ENCODE measurements at regions not wholly inside any gene's neighbourhood (a gene's known extent, or its start where the extent isn't known, plus 50 kb on each side); places are given as distances from the start of the nearest gene placed in this dataset.

- POLR2A ChIA-PET: no interaction called here
- no peaks in the 10 kb centered on the region for H3K4me1 ChIP-seq (ENCODE audit: insufficient read depth, low read length)
- H3K4me3 ChIP-seq (ENCODE audit: low read length): no peak overlapping the region
- Mint-ChIP-seq H3K4me1 (ENCODE audit: low read depth) (no peaks in the 10 kb centered on the region), H3K36me3 (ENCODE audit: low read depth) (no peaks in the 10 kb centered on the region), H3K9me3 (no peaks in the 10 kb centered on the region), H3K27ac (no peak overlapping the region), H3K4me3 (no peak overlapping the region), H3K27me3 (no peaks in the 10 kb centered on the region)
- H3K27ac ChIP-seq (ENCODE audit: low read depth in 1 of 2, low read length in 2 of 2): no peak overlapping the region
- no peak for DNase-seq
- CTCF ChIA-PET: interaction anchor here (1.0 to 1.2 kb wide), 2 partner anchors 10 kb away, joined by 3 read pairs; no protein-coding TSS in a partner anchor
- intact Hi-C loops (cut with DNase I, micrococcal nuclease): no loop called here
- peaks cover 0 to 4% of the 10 kb centered on the region in 2 experiments for H3K9me3 ChIP-seq (ENCODE audit: control insufficient read depth in 1 of 2, insufficient read depth in 1 of 2, low read length in 2 of 2)
- ATAC-seq (ENCODE audit: poor library complexity): no peak
- TF ChIP-seq, protein P1, sequence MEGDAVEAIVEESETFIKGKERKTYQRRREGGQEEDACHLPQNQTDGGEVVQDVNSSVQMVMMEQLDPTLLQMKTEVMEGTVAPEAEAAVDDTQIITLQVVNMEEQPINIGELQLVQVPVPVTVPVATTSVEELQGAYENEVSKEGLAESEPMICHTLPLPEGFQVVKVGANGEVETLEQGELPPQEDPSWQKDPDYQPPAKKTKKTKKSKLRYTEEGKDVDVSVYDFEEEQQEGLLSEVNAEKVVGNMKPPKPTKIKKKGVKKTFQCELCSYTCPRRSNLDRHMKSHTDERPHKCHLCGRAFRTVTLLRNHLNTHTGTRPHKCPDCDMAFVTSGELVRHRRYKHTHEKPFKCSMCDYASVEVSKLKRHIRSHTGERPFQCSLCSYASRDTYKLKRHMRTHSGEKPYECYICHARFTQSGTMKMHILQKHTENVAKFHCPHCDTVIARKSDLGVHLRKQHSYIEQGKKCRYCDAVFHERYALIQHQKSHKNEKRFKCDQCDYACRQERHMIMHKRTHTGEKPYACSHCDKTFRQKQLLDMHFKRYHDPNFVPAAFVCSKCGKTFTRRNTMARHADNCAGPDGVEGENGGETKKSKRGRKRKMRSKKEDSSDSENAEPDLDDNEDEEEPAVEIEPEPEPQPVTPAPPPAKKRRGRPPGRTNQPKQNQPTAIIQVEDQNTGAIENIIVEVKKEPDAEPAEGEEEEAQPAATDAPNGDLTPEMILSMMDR (IDR thresholded peaks at IDR 0.05): no peak
- H3K27me3 ChIP-seq (ENCODE audit: control insufficient read depth in 1 of 2, insufficient read depth in 2 of 2, low read length in 2 of 2): no peaks in the 10 kb centered on the region
- H3K36me3 ChIP-seq (ENCODE audit: insufficient read depth, low read length): no peaks in the 10 kb centered on the region
These were observed 91.8 kb upstream of the UBE2E2 start for GRCh38 chr3:23111286-23111685.

DNA sequence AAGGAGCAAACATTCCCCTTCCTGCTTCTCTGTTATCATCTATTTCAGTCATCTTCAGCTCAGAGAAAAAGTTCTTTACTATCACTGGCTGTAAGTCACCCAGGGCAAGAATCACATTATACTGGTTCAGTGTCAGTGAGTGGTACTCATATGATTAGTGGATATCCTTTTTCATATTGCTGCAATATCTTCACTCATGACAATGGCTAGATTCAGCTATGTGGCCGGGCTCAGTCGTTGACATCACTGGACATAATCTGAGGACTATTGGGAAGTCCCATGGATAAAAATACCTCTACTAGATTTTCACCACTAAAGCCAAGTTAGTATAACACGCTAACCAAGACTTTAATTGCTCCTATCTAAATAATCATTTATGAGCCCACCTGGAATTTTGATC lies 91.3 kb upstream of the UBE2E2 start:
- Mint-ChIP-seq H3K27me3 (no peaks in the 10 kb centered on the region), H3K9me3 (no peaks in the 10 kb centered on the region), H3K36me3 (ENCODE audit: low read depth) (no peaks in the 10 kb centered on the region), H3K27ac (no peak overlapping the region), H3K4me3 (no peak overlapping the region), H3K4me1 (ENCODE audit: low read depth) (no peaks in the 10 kb centered on the region)
- Histone ChIP-seq H3K9me3 (ENCODE audit: control insufficient read depth in 1 of 2, insufficient read depth in 1 of 2, low read length in 2 of 2) (peaks cover 0 to 4% of the 10 kb centered on the region in 2 experiments), H3K4me1 (ENCODE audit: insufficient read depth, low read length) (no peaks in the 10 kb centered on the region), H3K36me3 (ENCODE audit: insufficient read depth, low read length) (no peaks in the 10 kb centered on the region), H3K27ac (ENCODE audit: low read depth in 1 of 2, low read length in 2 of 2) (no peak overlapping the region), H3K27me3 (ENCODE audit: control insufficient read depth in 1 of 2, insufficient read depth in 2 of 2, low read length in 2 of 2) (no peaks in the 10 kb centered on the region), H3K4me3 (ENCODE audit: low read length) (no peak overlapping the region)
- ATAC-seq (ENCODE audit: poor library complexity) (no peak), DNase-seq (no peak)
- CTCF ChIA-PET: interaction anchor here (1.0 to 1.2 kb wide), 2 partner anchors 10 kb away, joined by 3 read pairs; no protein-coding TSS in a partner anchor
- intact Hi-C loops (cut with DNase I, micrococcal nuclease): no loop called here
- TF ChIP-seq, protein P1 (IDR thresholded peaks at IDR 0.05): no peak
- POLR2A ChIA-PET: no interaction called here

GRCh38 chr3:23112491-23112890 lies 90.6 kb upstream of the UBE2E2 start:
- intact Hi-C loops (cut with DNase I, micrococcal nuclease): no loop called here
- peak in 2 of 14 experiments; percentile 9 to 12 for DNase-seq

More at GRCh38 chr3:23112491-23112890, 90.6 kb upstream of the UBE2E2 start:
- Mint-ChIP-seq H3K36me3 (ENCODE audit: low read depth) (no peaks in the 10 kb centered on the region), H3K27me3 (no peaks in the 10 kb centered on the region), H3K27ac (no peak overlapping the region), H3K4me3 (no peak overlapping the region), H3K9me3 (no peaks in the 10 kb centered on the region), H3K4me1 (ENCODE audit: low read depth) (no peaks in the 10 kb centered on the region)
- no peaks in the 10 kb centered on the region for H3K4me1 ChIP-seq (ENCODE audit: insufficient read depth, low read length)
- no peak overlapping the region for H3K4me3 ChIP-seq (ENCODE audit: low read length)
- no peaks in the 10 kb centered on the region for H3K27me3 ChIP-seq (ENCODE audit: control insufficient read depth in 1 of 2, insufficient read depth in 2 of 2, low read length in 2 of 2)
- H3K27ac ChIP-seq (ENCODE audit: low read depth in 1 of 2, low read length in 2 of 2): no peak overlapping the region
- CTCF ChIA-PET: no interaction called here
- H3K36me3 ChIP-seq (ENCODE audit: insufficient read depth, low read length): no peaks in the 10 kb centered on the region
- peaks cover 0 to 4% of the 10 kb centered on the region in 2 experiments for H3K9me3 ChIP-seq (ENCODE audit: control insufficient read depth in 1 of 2, insufficient read depth in 1 of 2, low read length in 2 of 2)
- POLR2A ChIA-PET: no interaction called here
- TF ChIP-seq, protein P1 (IDR thresholded peaks at IDR 0.05): no peak
- ATAC-seq (ENCODE audit: poor library complexity): no peak

All from CD4-positive, alpha-beta T cell (primary cell).